ENCODE measurements at regions not wholly inside any gene's neighbourhood (a gene's known extent, or its start where the extent isn't known, plus 50 kb on each side); places are given as distances from the start of the nearest gene placed in this dataset.
A peak's percentile ranks its signal among the peaks of the same experiment; 100 is the strongest.

GRCh38 chr3:19093084-19093483, 55.2 kb upstream of the KCNH8 start:
- Histone ChIP-seq H3K36me3 (ENCODE audit: control insufficient read depth, insufficient read depth, low read length, severe bottlenecking) (no peaks in the 10 kb centered on the region), H3K4me1 (ENCODE audit: control insufficient read depth, insufficient read depth, low read length) (no peaks in the 10 kb centered on the region), H3K9me3 (ENCODE audit: control insufficient read depth, low read length) (peaks cover 2% of the 10 kb centered on the region), H3K27me3 (replicated peaks; ENCODE audit: control insufficient read depth, insufficient read depth, low read length) (no peaks in the 10 kb centered on the region), H3K9ac (ENCODE audit: low read length) (no peak overlapping the region), H3K4me3 (ENCODE audit: low read length) (no peak overlapping the region)
- DNase-seq (ENCODE audit: low read depth): no peak

DNA sequence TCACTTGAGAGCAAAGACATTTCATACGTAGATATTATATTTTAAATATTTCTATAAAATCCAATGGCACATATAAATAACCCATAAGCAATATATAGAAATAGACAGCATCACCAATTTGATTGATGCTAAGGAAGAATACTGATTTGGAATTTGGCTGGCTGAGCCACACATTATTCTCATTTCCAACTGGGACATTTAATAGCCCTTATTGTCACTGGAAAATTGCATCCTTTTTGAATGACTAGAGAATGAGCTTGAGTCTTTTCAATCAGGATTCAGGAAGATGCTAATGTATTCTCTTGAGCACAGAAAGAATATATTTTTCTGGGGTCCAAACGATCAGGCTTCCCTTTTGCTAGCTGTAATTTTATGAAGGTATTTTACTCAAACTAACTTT, 70.9 kb upstream of the KCNH8 start:
- Histone ChIP-seq H3K4me3 (ENCODE audit: low read length) (no peak overlapping the region), H3K9ac (ENCODE audit: low read length) (no peak overlapping the region), H3K9me3 (ENCODE audit: control insufficient read depth, low read length) (no peaks in the 10 kb centered on the region), H3K4me1 (ENCODE audit: control insufficient read depth, insufficient read depth, low read length) (peaks cover 4% of the 10 kb centered on the region), H3K27me3 (replicated peaks; ENCODE audit: control insufficient read depth, insufficient read depth, low read length) (no peaks in the 10 kb centered on the region), H3K36me3 (ENCODE audit: control insufficient read depth, insufficient read depth, low read length, severe bottlenecking) (no peaks in the 10 kb centered on the region)
- DNase-seq (ENCODE audit: low read depth): no peak

GRCh38 chr3:19075037-19075436, 73.3 kb upstream of the KCNH8 start:
- H3K36me3 ChIP-seq (ENCODE audit: control insufficient read depth, insufficient read depth, low read length, severe bottlenecking): no peaks in the 10 kb centered on the region
- H3K9ac ChIP-seq (ENCODE audit: low read length): no peak overlapping the region
- H3K4me3 ChIP-seq (ENCODE audit: low read length): no peak overlapping the region
- H3K4me1 ChIP-seq (ENCODE audit: control insufficient read depth, insufficient read depth, low read length): peaks cover 4% of the 10 kb centered on the region
- H3K27me3 ChIP-seq (replicated peaks; ENCODE audit: control insufficient read depth, insufficient read depth, low read length): no peaks in the 10 kb centered on the region
- no peaks in the 10 kb centered on the region for H3K9me3 ChIP-seq (ENCODE audit: control insufficient read depth, low read length)
- DNase-seq (ENCODE audit: low read depth): no peak

GRCh38 chr3:19074257-19074900, 73.9 kb upstream of the KCNH8 start:
- Histone ChIP-seq H3K27me3 (replicated peaks; ENCODE audit: control insufficient read depth, insufficient read depth, low read length) (no peaks in the 10 kb centered on the region), H3K9ac (ENCODE audit: low read length) (peak overlapping the region; percentile 13), H3K9me3 (ENCODE audit: control insufficient read depth, low read length) (no peaks in the 10 kb centered on the region), H3K4me3 (ENCODE audit: low read length) (no peak overlapping the region), H3K4me1 (ENCODE audit: control insufficient read depth, insufficient read depth, low read length) (peaks cover 9% of the 10 kb centered on the region), H3K36me3 (ENCODE audit: control insufficient read depth, insufficient read depth, low read length, severe bottlenecking) (no peaks in the 10 kb centered on the region)
- no peak for DNase-seq (ENCODE audit: low read depth)

GRCh38 chr3:19073341-19074105, 74.8 kb upstream of the KCNH8 start:
- no peak for DNase-seq (ENCODE audit: low read depth)
- no peak overlapping the region for H3K4me3 ChIP-seq (ENCODE audit: low read length)

DNA sequence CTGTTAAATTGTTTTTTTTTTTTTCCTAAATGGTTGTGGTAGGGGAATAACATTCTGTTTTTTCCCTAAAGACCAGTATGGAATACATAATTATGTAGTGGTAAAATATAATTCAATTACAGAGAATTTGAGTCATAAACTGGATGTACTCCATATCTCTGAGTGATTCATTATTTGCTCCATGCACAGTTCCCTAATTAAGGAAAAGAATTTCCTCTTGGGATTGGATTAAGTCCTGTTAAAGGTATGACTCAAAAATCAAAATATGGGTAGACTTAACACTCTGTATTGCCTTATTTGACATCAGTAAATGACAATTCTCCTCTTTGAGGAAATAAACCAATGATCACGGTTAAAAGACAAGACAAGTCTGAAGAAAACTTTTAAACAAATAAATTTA, 78.0 kb upstream of the KCNH8 start:
- no peaks in the 10 kb centered on the region for H3K27me3 ChIP-seq (replicated peaks; ENCODE audit: control insufficient read depth, insufficient read depth, low read length)
- no peak for DNase-seq (ENCODE audit: low read depth)
- H3K9ac ChIP-seq (ENCODE audit: low read length): no peak overlapping the region
- H3K36me3 ChIP-seq (ENCODE audit: control insufficient read depth, insufficient read depth, low read length, severe bottlenecking): no peaks in the 10 kb centered on the region
- no peak overlapping the region for H3K4me3 ChIP-seq (ENCODE audit: low read length)
- H3K4me1 ChIP-seq (ENCODE audit: control insufficient read depth, insufficient read depth, low read length): peaks cover 10% of the 10 kb centered on the region
- no peaks in the 10 kb centered on the region for H3K9me3 ChIP-seq (ENCODE audit: control insufficient read depth, low read length)

More at GRCh38 chr3:19073341-19074105, 74.8 kb upstream of the KCNH8 start:
- Histone ChIP-seq H3K9ac (ENCODE audit: low read length) (peak overlapping the region; percentile 13), H3K4me1 (ENCODE audit: control insufficient read depth, insufficient read depth, low read length) (peaks cover 10% of the 10 kb centered on the region), H3K9me3 (ENCODE audit: control insufficient read depth, low read length) (no peaks in the 10 kb centered on the region), H3K36me3 (ENCODE audit: control insufficient read depth, insufficient read depth, low read length, severe bottlenecking) (no peaks in the 10 kb centered on the region), H3K27me3 (replicated peaks; ENCODE audit: control insufficient read depth, insufficient read depth, low read length) (no peaks in the 10 kb centered on the region)

- Histone ChIP-seq H3K9ac (ENCODE audit: low read length) (no peak overlapping the region), H3K9me3 (ENCODE audit: control insufficient read depth, low read length) (no peaks in the 10 kb centered on the region), H3K27me3 (replicated peaks; ENCODE audit: control insufficient read depth, insufficient read depth, low read length) (no peaks in the 10 kb centered on the region), H3K4me1 (ENCODE audit: control insufficient read depth, insufficient read depth, low read length) (peaks cover 6% of the 10 kb centered on the region), H3K36me3 (ENCODE audit: control insufficient read depth, insufficient read depth, low read length, severe bottlenecking) (no peaks in the 10 kb centered on the region), H3K4me3 (ENCODE audit: low read length) (no peak overlapping the region)
- DNase-seq (ENCODE audit: low read depth): no peak
Measured at GRCh38 chr3:19065027-19065426, 83.3 kb upstream of the KCNH8 start.

GRCh38 chr3:19063936-19064335, 84.4 kb upstream of the KCNH8 start:
- H3K9ac ChIP-seq (ENCODE audit: low read length): no peak overlapping the region
- no peak for DNase-seq (ENCODE audit: low read depth)
- H3K4me3 ChIP-seq (ENCODE audit: low read length): no peak overlapping the region
- H3K9me3 ChIP-seq (ENCODE audit: control insufficient read depth, low read length): no peaks in the 10 kb centered on the region
- no peaks in the 10 kb centered on the region for H3K27me3 ChIP-seq (replicated peaks; ENCODE audit: control insufficient read depth, insufficient read depth, low read length)
- no peaks in the 10 kb centered on the region for H3K4me1 ChIP-seq (ENCODE audit: control insufficient read depth, insufficient read depth, low read length)
- no peaks in the 10 kb centered on the region for H3K36me3 ChIP-seq (ENCODE audit: control insufficient read depth, insufficient read depth, low read length, severe bottlenecking)

DNA sequence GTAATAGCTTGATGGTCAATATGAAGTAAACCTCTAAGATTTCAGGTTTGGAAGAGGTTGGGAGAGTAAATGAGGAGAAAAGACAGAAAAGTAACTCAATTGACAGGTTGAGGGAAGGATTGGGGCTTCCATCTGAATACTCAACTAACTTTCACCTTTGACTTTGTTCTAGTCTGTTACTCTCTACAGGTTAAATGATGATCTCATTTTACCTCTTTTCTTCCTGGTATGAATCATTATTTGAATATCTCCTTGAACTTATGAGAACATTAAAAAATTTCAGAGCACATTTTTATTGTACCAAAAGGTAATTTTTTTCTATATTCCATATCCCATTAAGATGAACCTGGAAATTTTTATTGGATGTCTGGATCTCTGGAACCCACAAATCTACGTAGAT, 87.9 kb upstream of the KCNH8 start:
- no peak for DNase-seq (ENCODE audit: low read depth)
- Histone ChIP-seq H3K36me3 (ENCODE audit: control insufficient read depth, insufficient read depth, low read length, severe bottlenecking) (no peaks in the 10 kb centered on the region), H3K27me3 (replicated peaks; ENCODE audit: control insufficient read depth, insufficient read depth, low read length) (no peaks in the 10 kb centered on the region), H3K9me3 (ENCODE audit: control insufficient read depth, low read length) (no peaks in the 10 kb centered on the region), H3K4me3 (ENCODE audit: low read length) (no peak overlapping the region), H3K4me1 (ENCODE audit: control insufficient read depth, insufficient read depth, low read length) (no peaks in the 10 kb centered on the region), H3K9ac (ENCODE audit: low read length) (no peak overlapping the region)

GRCh38 chr3:19052874-19053273, 95.4 kb upstream of the KCNH8 start:
- H3K9me3 ChIP-seq (ENCODE audit: control insufficient read depth, low read length): no peaks in the 10 kb centered on the region
- no peaks in the 10 kb centered on the region for H3K4me1 ChIP-seq (ENCODE audit: control insufficient read depth, insufficient read depth, low read length)
- H3K4me3 ChIP-seq (ENCODE audit: low read length): no peak overlapping the region
- no peak overlapping the region for H3K9ac ChIP-seq (ENCODE audit: low read length)
- no peaks in the 10 kb centered on the region for H3K27me3 ChIP-seq (replicated peaks; ENCODE audit: control insufficient read depth, insufficient read depth, low read length)
- DNase-seq (ENCODE audit: low read depth): no peak
- no peaks in the 10 kb centered on the region for H3K36me3 ChIP-seq (ENCODE audit: control insufficient read depth, insufficient read depth, low read length, severe bottlenecking)

DNA sequence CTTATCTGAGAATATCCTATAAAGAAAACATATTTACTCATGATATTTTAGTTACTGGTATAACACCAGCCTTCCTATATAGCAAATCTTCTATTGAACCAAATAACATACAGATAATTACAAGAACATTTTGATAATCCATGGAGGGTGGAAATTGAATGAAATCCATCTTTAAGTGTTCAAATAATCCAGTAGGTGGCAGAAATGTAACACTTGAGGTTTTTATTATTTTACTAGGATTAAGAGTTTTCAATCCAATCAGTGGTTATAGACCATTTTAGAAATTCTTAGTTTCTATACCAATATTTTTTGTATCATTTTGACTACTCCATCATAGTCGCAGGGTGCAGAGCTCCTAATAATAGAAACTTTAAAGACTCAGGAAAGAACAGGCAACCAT, 101.9 kb upstream of the KCNH8 start:
- Histone ChIP-seq H3K27me3 (replicated peaks; ENCODE audit: control insufficient read depth, insufficient read depth, low read length) (no peaks in the 10 kb centered on the region), H3K9ac (ENCODE audit: low read length) (no peak overlapping the region), H3K9me3 (ENCODE audit: control insufficient read depth, low read length) (no peaks in the 10 kb centered on the region), H3K4me1 (ENCODE audit: control insufficient read depth, insufficient read depth, low read length) (no peaks in the 10 kb centered on the region), H3K36me3 (ENCODE audit: control insufficient read depth, insufficient read depth, low read length, severe bottlenecking) (no peaks in the 10 kb centered on the region), H3K4me3 (ENCODE audit: low read length) (no peak overlapping the region)
- peak; percentile 1 for DNase-seq (ENCODE audit: low read depth)

DNA sequence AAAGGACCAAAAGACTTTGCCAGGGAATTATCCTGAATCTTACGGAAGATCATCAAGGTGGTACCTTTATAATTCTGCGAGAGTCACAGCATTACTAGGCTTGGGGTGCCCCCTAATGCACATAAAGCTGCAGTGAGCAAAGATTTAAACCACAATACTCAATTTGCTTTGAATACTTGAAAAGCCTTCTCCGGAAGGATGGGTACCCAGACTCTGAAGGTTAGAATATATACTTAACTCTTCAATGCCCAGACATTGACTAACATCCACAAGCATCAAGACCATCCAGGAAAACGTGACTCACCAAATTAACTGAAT, 117.8 kb upstream of the KCNH8 start:
- no peak for DNase-seq (ENCODE audit: low read depth)
- H3K4me1 ChIP-seq (ENCODE audit: control insufficient read depth, insufficient read depth, low read length): no peaks in the 10 kb centered on the region
- H3K9me3 ChIP-seq (ENCODE audit: control insufficient read depth, low read length): no peaks in the 10 kb centered on the region
- H3K36me3 ChIP-seq (ENCODE audit: control insufficient read depth, insufficient read depth, low read length, severe bottlenecking): no peaks in the 10 kb centered on the region
- H3K9ac ChIP-seq (ENCODE audit: low read length): no peak overlapping the region
- no peak overlapping the region for H3K4me3 ChIP-seq (ENCODE audit: low read length)
- no peaks in the 10 kb centered on the region for H3K27me3 ChIP-seq (replicated peaks; ENCODE audit: control insufficient read depth, insufficient read depth, low read length)
